GDM1 (cell line): ENCODE measurements at regions not wholly inside any gene's neighbourhood (a gene's known extent, or its start where the extent isn't known, plus 50 kb on each side); places are given as distances from the start of the nearest gene placed in this dataset.

Experiments used
- DNase-seq: peaks from one replicate; lab custom pipeline; 2025; lab: John Stamatoyannopoulos, UW

DNA sequence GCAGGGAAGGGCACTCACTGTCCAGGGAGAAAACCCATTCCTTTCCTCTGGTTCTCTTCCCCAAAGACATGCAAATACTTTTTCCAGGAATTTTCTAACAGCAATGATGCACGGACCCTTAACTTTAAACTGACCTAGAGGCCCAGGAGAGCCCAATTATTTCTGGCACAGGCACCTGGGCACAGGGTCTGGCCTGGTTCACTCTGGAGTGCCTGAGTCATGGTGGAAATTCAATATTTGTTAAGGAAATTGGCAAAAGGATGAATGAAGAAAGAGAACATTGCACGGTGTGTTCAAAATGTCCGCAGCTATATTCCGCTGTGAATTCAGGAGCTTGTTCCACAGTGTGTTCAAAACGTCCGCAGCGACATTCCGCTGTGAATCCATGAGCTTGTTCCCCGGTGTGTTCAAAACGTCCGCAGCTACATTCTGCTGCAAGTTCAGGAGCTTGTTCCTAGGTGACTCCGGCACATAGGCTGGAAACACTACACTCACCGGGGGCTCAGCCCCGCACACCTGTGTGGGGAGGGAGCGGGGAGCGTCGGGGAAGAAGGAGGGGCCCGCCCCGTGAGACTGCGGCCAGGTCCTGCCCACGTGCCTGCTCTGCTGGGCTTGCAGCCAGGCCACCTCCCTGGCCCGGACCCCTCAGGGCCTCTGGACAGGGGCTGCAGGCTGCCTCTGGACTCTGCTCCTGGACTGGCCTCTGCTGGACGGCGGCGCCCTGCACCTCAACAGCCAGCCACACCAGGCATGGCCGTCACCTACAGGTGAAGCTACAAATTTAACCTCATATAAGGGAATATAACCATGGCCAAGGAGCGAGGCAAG is 72.0 kb upstream of the FAM20C start:
- DNase-seq: no peak

DNA sequence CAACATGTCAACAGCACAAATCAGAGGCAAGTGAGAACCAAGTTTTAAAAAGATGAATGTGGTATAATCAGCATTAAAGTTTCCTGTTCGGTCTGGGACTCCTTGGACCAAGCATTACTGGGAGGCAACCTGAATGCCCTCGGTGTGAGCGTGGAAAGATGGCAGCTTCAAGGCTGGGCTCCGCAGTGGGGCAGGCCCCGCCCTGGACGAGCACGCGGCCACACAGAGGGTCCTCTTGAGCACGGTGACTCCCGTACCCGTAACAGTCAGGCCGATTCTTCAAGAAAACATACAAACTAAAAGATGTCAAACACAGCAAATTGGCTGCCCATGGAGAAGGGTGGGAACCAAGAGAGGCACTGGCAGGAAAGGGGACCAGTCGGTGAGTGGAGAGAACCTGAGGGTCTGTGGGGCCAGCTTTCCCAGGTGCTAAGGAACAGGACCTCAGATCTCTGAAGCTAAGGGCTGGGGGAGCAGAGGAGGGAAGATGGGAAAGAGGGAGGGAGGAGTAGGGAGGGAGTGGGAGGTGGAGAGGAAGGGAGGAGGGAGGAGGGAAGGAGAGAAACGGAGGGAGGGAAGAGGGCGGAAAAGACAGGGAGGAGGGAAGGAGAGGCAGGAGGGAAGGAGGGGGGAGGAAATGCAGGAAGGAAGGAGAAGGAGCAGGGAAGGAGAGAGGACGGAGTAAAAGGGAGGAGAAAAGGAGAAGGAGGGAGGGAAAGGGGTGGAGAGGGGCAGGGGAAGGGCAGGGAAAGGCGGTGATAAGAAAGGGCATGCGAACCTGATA is 71.2 kb upstream of the FAM20C start:
- DNase-seq: no peak

DNA sequence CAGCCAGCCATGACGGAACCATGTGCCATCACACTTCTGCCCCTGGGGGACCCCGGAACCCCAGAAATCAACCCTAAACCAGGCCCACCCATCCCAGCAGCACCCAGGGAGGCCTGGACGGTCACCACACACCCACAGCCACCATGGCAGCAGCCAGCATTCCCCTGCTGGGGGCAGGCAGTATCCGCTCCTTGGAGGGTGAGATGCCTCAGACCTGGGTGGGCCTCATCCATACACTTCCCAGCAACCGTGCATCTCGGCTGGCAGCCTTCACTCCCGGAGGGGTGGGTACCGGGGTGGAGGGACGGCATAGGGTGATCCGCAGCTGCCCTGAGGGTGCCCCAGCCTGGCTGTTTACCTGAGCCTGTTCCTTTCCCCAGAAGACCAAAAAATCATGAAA is 69.1 kb upstream of the FAM20C start:
- DNase-seq: no peak

DNA sequence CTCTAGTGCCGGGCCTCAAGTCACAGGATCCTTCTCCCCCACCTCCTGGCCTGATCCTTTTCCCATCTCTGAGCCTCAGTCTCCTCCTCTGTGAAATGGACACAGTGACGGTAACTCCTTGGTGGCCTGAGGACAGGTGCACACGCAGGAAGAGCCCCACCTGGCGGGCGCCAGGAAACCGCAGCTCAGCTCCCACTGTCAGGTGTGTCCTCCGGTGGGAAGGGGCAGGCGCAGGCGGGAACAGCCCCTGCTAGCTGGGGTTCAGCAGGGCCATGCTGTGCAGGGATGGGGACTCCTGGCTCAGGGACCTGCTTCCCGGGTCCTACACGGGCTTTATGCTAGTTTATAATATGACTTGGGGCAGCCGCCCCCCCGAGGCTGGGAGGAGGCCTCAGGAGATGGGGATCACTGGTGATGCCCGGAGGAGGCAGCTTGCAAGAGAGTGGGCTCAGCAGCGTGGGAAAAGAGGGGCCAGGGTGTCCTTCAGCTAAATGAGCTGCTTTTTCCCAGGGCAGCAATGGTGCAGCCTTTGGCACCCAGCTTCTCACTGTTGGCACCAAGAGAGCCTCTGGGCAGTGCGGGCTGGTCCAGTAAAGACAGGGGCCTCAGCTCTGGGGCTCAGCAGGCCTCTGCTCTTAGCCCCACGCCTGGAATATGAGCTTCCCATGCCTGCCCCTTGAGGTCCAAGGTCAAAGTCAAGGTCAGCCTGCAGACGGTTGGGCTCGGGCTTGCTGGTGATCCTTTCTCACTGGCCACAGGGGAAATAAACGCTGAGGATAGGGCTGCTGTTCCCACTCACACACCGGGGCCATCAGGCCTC is 68.0 kb upstream of the FAM20C start:
- DNase-seq: no peak

DNA sequence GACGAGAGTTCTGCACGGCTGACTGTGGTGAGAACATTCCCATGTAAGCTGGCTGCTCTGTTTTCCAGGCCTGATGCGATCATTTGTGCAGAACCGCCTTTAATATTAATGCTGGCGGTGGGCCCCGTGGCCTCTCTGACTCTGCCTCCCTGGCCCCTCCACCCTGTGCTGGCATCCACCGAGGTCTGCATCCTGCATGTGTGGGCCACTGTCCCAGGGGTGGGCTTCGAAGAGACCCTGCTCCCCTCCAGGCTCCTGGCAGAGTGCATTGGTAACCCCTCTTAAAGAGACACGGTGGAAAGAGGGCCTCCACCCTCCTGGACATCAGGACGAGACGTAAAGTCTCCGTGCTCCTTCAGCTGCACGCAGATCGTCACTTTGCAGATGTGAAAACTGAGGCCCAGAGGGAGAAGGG is 67.3 kb upstream of the FAM20C start:
- DNase-seq: no peak

DNA sequence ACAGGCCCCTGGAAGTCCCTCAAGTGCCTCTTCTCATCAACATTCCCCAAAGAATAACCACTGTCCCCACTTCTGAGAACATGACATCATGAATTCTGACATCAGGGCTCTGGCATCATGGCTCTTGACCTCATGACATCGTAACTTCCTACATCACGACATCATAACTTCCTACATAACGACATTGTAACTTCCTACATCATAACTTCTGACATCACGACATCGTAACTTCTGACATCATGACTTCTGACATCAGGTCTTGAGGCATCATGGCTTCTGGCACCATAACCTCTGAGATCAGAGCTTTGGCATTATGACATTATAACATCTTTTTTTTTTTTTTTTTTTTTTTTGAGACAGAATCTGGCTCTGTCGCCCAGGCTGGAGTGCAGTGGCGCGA is 66.7 kb upstream of the FAM20C start:
- no peak for DNase-seq

DNA sequence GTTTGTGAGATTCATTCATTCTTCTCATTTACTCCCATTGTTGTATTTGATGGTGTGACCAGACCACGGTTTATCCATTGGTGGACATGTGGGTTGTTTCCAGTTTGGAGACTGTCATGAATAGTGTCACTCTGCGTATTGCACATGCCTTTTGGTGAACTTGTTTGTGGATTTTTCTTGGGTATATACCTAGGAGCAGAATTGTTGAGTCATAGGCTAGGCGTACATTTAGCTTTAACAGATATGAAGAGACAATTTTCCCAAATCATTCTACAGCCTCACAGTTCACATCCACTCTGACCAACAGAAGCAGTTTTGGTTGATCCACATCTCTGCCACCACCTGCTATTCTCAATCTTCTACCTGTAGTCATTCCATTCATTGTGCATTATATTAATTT is 66.0 kb upstream of the FAM20C start:
- no peak for DNase-seq

DNA sequence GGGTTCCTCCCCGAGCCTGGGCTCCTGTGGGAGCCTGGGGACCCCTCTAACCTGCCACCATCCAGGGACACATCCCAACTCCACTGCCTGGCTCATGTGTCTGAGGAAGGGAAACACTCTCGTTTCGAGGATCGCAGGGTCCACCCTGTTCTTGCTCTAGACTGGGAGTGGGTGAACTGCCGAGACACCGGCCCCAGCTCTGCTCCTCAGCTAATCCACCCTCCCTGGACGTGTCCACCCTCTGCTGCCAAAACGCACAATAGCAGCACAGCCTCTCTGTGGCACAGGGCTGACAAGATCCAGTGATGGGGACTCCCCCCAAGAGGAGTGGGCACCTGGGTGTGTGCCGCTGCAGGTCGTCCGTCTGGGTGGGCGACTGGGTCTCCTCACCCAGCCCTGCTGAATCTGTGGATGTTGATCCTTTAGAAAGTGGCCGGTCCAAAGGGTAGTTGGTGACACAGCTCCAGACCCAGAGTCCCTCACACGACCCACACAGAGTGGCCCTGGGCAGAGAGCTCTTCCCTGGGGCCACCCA is 65.2 kb upstream of the FAM20C start:
- DNase-seq: no peak

DNA sequence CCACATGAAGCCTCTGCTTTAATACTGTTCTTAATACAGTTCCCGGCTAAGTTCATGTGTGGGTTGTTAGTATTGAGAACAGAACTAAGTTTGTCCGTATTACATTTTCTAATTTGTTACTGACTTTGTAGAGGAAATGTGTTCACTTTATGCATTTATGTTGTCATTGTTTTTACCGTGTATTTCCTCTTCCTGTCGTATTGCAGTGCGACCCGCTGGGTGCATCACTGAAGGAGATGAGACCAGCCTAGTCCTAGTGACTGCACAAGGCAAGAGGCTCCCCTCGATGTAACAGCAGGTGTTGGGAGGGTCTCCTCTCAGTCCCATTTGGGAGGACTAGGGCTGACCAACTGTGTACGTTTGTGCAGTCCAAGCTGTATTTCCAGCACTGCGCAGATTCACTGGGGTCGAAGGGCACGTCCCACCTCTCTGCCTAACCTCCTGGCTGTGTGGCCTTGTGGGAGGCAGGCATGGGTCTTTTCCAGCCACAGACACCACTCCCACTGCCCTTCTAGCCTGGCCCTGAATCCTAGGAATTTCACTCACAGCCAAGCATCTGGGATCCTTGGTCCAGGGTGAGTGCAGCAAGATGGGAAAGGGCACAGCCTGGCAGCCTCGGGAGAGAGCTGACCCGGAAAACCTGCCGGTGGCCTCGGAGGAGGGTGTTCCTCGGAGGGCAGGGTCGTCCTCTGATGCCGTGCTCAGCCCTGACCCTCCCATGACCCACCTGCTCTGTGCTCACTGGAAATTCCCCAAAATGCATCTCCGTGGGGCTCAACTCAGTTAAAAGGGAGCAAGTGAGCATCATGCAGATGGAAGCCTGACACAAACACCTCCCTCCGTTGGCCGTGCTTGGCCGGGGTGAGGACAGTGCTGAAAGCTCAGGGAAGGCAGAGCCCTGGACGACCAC is 63.9 kb upstream of the FAM20C start:
- no peak for DNase-seq

DNA sequence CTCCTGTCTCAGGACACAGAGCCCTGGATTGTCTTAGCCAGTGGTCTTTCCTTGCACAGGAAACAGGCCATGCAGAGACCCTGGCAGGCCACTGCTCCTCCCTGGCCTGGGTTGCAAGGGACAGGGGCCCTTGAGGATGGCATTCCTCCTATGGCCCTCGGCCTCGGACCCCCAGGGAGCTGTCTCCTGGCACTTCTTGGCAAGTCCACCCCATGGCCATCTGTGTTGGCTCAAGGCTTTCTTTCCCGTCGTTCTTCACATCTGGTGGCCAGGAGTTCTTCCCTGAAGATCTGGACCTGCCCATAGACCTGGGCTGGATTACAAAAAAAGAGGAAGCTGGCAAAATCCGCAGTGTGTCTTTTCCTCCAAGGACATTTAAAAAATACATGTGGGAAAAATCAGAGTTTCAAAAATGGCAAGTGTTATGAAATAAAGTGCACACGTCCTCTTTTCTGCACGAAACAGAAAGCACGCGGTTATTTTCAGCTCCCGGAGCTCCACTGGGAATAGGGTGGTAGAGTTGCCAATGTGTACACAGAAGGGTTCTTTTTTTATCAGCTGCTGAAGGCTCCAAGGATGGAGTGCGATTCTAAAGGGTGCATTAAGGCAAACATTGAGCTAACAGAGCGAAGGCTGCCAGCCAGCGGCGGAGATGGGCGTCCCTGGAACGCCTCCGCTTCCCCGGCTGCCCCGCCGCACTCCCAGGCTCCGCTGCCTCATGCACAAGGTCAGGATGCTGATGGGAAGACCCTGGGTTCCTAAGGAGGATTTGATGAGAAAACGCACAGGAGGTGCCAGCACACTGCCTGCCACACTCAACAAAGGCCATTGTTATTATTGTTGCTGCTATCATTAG is 62.8 kb upstream of the FAM20C start:
- no peak for DNase-seq

DNA sequence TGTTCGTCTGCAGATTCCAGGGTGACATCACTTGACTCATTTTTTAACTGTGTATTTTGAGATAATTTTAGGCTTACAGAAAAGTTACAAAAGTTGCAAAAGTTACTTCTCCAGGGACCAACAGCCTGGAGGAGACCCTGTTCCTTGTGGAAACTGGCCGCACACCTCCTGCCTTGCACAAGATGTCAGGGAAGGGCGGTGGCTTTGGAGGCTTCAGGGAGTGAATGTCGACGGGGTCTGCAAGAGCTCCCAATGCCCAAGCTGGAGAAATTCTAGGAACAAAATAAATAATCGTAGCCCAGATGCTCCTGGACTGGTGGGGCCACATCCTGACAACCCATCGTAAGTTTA is 62.2 kb upstream of the FAM20C start:
- DNase-seq: no peak

DNA sequence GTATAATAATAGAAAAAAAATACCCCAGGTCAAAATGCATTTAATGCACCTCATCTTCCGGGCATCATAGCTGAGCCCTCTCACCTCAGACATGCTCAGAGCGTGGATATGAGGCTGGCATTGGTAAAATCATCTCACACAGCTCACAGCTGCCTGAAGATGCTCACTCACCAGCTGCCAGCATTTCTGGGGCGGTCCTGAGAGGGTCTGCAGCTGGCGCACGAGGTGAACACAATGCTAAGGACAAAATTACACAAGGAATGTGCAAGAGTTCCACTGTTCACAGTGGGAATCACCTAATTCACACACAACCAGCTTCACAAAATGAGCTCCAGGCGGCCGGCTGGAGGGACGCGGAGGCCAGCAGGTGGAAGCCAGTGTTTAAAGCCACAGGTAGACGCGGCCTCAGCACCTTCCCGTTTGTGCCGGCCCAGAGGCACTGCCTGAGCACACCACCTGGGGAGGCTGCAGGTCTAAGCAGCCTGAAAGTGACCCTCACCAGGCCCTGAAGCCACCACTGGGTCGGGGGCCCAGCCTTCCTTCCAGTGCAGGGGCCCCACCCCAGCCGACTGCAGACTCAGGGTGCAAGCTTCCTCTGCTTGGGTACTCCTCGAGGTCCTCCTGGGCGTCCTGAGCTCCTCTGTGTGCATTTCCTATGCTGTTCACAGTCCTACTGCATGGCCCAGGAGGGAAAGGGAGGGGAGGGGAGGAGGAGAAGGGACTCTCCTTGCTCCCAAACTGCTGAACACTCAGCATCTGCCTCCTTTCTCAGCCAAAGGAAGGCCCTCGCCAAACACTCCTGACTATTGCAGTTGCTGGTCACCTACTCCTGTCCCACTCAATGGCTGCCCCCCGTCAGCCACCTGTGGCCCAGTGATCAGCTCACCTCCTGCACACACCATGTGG is 61.2 kb upstream of the FAM20C start:
- DNase-seq: no peak

DNA sequence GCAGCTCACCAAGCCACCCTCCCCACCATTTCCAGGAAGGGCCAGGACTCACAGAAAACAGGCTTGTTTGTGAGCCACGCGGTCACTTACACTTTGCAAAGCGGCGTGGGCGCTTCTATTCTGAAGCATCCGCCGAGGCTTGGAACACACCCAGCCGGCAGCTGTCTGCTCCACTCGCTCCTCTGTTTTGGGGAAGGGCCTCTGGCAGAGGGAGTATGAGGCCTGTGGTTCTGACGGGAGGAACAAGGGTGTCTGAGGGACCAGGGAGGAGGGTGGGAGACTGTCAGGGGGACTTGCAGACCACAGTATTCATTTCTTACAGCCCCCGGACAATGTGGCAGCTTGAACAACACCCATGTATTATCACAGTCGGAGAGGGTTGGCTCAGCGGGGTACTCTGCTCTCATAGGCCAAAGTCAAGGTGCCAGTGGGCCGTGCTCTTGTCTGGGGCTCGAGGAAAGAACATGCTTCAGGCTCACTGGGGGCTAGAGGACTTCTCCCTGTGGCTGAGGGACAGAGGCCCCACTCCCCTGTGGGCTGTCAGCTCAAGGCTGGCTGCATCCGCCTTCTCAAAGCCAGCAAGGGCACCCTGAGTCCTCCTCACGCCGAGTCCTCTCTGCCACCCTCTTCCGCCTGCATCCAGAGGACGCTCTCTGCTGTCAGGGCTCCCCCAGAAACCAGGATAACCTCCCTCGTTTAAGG is 60.4 kb upstream of the FAM20C start:
- DNase-seq: no peak

DNA sequence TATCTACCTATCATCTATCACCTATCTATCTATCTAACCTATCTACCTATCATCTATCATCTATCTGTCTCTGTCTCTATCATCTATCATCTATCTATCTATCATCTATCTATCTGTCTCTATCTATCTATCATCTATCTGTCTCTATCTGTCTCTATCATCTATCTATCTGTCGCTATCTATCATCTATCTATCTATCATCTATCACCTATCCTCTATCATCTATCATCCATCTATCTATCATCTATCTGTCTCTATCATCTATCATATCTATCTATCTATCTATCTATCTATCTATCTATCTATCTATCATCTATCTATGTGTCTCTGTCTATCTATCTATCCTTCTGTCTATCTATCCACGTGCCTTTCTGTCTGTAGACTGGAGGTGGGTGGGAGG is 59.5 kb upstream of the FAM20C start:
- DNase-seq: no peak

DNA sequence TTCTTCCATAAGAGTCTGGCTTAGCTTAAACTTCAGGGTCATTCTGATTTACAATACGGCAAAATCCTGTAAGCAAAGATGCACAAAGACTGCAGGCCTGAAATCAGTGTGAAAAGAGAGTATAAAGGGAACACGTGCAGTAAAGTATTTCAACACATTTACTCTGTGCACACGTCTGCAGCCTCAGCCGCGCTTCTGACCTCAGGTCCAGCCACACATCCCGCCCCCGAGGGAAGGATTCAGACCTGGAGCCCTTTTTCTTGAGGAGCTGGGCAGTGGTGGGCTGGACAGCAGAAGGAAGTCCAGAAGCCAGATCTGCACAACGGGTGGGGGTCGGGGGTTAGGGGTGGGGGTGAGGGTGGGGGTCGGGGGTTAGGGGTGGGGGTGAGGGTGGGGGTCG is 58.9 kb upstream of the FAM20C start:
- DNase-seq: no peak

DNA sequence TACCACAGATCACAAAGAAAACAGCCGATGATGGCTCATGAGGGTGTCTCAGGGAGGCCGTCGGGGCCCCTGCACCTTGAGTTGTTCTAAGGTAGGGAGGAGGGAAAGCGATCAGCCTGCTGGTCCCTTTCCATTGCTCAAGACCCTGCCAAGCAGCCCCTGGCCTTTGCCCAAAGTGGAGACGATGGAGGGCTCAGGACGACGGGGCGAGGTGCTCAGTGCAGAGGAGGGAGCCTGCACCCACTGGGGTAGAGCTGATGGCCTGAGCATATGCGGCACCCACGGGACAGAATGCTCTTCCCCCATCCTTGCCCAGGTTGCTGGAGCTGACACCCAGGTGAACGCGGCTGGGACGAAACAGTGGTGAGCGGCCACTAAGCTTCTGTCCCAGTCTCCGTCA is 58.3 kb upstream of the FAM20C start:
- no peak for DNase-seq

DNA sequence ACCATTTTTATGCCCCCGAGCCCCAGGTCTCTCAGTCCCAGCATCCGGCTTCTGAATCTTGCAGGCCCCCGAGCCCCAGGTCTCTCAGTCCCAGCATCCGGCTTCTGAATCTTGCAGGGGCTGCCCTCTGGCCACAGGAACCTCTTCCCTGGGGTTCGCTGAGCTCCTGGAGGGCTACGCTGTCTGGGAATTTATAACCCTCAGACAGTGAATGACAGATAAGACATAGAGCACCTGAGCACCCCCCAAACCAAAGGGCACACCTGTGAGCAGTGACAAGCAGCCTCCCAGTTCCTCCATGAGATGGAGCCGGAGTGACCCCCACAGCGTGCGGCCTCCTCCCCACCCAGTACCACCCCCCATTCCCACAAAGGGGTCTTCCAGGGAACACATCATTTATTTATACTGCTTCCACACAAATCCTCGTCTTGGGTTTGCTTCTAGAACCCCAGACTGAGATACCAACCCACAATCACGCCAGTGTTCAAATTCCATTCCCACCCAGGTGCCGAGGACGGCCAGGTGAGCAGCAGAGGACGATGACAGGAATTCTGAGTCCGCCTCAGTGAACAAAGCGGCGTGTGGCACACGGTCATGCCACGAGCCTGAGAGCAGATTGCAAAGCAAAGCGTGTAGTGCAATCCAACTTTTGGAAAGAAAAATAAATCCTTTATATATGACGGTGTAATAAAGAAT is 57.7 kb upstream of the FAM20C start:
- DNase-seq: no peak

DNA sequence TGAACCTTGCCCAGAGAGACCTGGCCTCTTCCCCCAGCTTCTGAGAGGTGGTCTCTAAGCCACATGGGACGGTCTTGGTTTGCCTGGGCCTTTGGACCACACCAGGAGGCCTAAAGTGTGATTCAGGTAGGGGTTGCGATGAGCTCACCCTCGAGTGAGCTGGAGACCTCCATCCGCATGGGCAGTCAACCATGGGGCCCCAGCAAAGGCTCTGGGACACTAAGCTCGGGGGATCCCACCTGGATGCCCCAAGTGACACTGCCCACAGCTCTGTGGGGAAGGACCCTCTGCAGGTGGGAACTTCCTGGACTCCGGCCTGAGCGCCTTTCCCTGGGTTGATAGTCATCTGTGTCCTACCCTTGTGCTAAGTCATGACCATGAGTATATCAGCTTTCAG is 57.1 kb upstream of the FAM20C start:
- DNase-seq: no peak
